ENCODE measurements at regions not wholly inside any gene's neighbourhood (a gene's known extent, or its start where the extent isn't known, plus 50 kb on each side); places are given as distances from the start of the nearest gene placed in this dataset.

DNA sequence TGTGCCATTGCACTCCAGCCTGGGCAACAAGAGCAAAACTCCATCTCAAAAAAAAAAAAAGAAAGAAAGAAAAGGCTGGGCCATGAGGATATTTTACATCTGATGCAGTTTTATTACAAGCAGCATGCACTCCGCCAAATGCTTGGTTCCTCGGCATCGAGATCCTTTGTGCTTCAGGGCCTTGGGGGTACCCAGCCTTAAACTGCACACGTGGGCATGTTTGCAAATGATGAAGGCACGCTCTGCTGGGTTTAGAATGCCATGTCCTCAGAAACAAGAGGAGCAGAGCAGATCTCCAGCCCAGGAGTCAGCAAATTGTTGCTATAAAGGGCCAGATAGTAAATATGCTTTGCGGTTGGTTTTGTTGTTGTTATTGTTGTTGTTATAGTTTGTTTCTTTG lies 153.2 kb downstream of the KATNIP start:
- Mint-ChIP-seq H3K27ac (no peak overlapping the region), H3K27me3 (no peaks in the 10 kb centered on the region), H3K36me3 (peaks cover 39 to 59% of the 10 kb centered on the region in 2 donors), H3K9me3 (no peaks in the 10 kb centered on the region), H3K4me3 (no peak overlapping the region), H3K4me1 (no peaks in the 10 kb centered on the region)
- DNase-seq = no peak
- ATAC-seq (replicated peaks) = no peak

DNA sequence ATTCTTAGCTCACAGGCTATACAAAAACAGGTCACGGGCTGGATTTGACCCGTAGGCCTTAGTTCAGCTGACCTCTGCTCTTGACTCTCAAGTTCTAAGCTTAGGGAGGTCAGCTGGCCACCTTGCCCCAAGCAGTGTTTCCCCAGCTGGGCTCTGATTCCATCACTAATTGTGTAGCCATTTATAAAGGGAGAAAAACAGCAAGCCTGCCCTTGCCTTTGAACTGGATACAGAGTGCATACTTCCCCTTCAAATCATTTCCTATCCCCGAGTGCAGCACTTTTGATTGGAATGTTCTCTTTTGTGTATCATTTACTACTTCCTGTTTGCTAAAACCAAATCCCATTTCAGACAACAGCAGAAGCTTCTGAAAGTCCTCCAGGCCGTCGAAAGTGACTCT lies 153.6 kb downstream of the KATNIP start:
- H3K4me1 Mint-ChIP-seq = no peaks in the 10 kb centered on the region
- peaks cover 37 to 59% of the 10 kb centered on the region in 2 donors for H3K36me3 Mint-ChIP-seq
- DNase-seq = no peak
- no peak for ATAC-seq (replicated peaks)
- no peaks in the 10 kb centered on the region for H3K9me3 Mint-ChIP-seq
- no peak overlapping the region for H3K27ac Mint-ChIP-seq
- no peak overlapping the region for H3K4me3 Mint-ChIP-seq
- H3K27me3 Mint-ChIP-seq = no peaks in the 10 kb centered on the region

DNA sequence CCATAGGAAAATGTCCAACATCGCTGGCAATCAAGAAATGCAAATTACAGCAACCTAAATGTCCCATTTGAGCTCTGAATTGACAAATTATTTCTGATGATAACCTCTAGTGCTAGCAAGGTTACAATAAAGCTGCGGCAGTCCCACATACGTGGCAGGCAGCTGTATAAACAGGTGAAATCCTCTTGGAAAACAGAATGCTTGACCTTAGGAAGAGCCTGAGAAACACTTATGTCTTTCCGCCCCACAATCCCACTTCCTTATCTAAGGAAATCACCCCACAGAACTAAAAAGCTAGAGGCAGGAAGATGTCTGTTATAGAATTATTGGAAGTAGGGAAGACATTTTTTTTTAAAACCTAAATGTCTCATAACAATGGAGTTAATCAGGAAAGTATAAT lies 154.3 kb downstream of the KATNIP start:
- no peak overlapping the region for H3K27ac Mint-ChIP-seq
- no peak for ATAC-seq (replicated peaks)
- H3K4me1 Mint-ChIP-seq = no peaks in the 10 kb centered on the region
- H3K36me3 Mint-ChIP-seq = peaks cover 36 to 57% of the 10 kb centered on the region in 2 donors
- no peaks in the 10 kb centered on the region for H3K9me3 Mint-ChIP-seq
- H3K27me3 Mint-ChIP-seq = no peaks in the 10 kb centered on the region
- no peak overlapping the region for H3K4me3 Mint-ChIP-seq
- DNase-seq = no peak

DNA sequence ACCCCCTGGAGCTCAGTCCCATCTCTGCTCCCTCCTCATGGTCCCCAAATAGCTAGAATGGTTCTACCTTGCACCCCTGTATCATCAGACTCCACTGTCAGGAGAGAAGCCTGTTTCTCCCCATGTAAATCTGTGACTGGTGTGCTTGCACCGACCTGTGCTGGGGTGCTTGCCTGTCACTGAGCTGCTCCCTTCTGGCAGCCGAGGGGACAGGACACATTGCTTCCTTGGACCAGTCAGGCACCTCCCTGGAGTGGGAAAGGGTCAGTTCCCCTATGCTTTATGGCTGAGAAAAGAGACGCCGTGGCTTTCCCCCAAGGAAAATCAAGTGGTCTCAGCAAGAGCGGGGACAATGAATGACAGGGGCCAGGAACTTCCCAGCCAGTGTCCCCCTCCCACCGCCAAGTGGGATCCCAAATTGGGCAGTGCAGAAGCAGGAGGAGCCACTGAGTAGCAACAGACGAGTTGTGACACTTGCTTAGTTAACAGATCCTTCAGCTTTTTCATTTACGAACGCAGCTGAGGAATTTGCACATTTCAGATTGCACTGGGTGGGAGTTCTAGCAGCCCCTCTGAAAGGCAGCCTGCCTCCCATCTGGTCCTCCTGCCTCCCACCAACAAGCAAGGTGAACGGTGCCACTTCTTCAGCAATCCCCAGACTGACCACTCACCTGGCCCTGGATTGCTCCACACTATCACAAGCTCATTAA lies 156.4 kb downstream of the KATNIP start:
- Mint-ChIP-seq H3K27ac (no peak overlapping the region), H3K9me3 (no peaks in the 10 kb centered on the region), H3K27me3 (no peaks in the 10 kb centered on the region), H3K36me3 (peaks cover 35 to 54% of the 10 kb centered on the region in 2 donors), H3K4me1 (no peaks in the 10 kb centered on the region), H3K4me3 (no peak overlapping the region)
- no peak for ATAC-seq (replicated peaks)
- no peak for DNase-seq

DNA sequence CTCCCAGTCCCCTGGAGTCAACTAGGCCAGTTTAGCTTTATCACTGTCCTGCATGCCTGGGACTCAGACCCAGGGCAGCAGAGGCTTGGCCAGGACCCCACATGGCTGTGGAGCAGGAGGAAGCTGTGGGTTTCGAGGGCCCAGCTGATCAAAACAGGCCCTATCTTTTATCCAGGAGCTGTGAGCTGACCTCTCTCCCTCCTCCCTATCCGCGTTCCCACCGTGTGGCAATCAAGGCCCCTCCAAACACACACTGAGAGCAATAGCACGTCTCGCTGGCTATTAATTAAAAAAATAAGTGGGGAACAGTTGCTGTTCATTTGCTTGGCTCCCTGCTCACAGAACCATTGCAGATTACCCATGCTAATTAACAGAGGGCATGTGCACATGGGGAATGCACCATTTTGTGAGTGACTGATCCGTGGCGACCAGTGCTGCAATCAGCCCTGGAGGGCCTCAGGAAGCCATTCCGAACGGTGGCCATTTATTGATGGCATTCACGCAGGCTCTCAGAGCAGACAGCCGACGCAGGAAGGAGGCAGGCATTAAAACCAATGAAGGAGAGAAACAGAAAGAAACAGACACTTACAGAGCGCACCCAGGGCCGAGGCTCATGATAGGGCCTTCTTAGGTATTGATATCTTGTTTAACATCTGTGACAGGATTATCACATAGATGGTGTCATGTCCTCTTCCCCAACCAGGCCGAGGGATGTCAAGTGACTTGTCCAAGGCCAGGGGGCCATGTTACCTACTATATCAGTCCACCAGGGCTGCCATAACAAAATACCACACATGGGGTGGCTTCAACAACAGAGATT lies 157.1 kb downstream of the KATNIP start:
- Mint-ChIP-seq H3K9me3 (no peaks in the 10 kb centered on the region), H3K27me3 (no peaks in the 10 kb centered on the region), H3K4me3 (no peak overlapping the region), H3K36me3 (peaks cover 38 to 51% of the 10 kb centered on the region in 2 donors), H3K27ac (no peak overlapping the region), H3K4me1 (no peaks in the 10 kb centered on the region)
- ATAC-seq (replicated peaks) = no peak
- no peak for DNase-seq

DNA sequence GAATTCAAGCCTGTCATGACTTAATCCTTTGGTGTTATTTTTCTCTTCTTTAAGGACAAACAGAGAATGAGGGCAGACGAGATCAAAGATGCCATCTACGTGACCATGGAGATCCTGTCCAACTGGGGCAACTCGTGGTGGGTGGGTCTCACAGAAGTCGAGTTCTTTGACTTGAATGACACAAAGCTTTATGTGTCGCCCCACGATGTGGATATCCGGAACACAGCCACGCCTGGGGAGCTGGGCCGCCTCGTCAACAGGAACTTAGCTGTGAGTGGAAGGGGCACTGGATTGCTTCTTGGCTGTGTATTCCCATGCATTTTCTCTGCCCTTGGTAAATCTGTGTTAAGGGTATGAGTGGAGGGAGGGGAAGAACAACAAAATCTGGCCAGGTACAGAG lies 158.7 kb downstream of the KATNIP start:
- Mint-ChIP-seq H3K4me1 (no peaks in the 10 kb centered on the region), H3K27me3 (no peaks in the 10 kb centered on the region), H3K36me3 (peaks cover 46 to 56% of the 10 kb centered on the region in 2 donors), H3K27ac (no peak overlapping the region), H3K9me3 (no peaks in the 10 kb centered on the region), H3K4me3 (no peak overlapping the region)
- ATAC-seq (replicated peaks) (no peak), DNase-seq (no peak)

DNA sequence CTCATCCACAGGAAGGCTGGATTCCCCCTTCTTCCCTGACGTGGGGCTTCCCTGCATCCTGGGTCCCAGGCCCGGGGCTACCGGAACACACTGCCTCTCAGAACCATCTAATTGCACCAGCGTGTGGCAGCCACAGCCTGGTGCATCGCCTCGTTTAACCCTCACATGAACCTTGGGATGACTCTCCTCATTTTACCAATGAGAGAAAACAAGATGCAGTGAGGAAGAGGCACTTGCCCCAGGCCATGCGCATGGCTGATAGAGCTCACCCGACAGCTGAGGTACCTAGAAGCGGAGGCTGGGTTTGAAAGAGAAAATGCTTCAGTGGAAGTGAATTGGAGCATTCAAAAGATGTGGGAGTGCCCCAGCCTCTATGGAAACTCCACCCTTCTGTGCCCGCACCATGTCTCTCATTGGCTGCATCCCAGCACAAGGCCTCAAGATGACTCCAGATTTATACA lies 162.3 kb downstream of the KATNIP start:
- Mint-ChIP-seq H3K27ac (no peak overlapping the region), H3K36me3 (peaks cover 40 to 46% of the 10 kb centered on the region in 2 donors)

DNA sequence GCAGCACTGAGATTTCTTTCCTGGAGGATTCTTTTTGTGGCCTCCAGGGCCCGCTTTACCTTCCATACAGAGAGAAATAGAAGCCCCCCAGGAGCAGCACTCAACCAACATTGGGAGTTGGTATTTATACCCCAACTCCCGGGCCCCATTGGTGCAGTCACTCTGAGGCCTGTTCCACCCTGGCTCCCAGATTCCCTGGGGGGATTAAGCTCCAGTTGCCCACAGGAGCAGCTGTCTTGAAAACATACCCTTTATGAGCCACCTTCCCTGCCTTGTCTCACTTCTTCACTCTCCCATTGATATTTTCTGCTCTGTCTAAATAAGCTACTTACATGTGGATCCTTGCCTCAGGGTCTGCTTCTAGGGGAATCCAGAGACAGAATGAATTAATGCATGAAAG lies 167.8 kb downstream of the KATNIP start:
- DNase-seq (no peak), ATAC-seq (replicated peaks) (no peak)
- H3K27ac Mint-ChIP-seq = no peak overlapping the region
- peaks cover 30 to 39% of the 10 kb centered on the region in 2 donors for H3K36me3 Mint-ChIP-seq
- no peaks in the 10 kb centered on the region for H3K4me1 Mint-ChIP-seq
- H3K9me3 Mint-ChIP-seq = peaks cover 0 to 4% of the 10 kb centered on the region in 2 donors
- H3K27me3 Mint-ChIP-seq = no peaks in the 10 kb centered on the region
- no peak overlapping the region for H3K4me3 Mint-ChIP-seq

More for the DNA sequence above, 162.3 kb downstream of the KATNIP start:
- DNase-seq = no peak
- H3K4me1 Mint-ChIP-seq = no peaks in the 10 kb centered on the region
- H3K9me3 Mint-ChIP-seq = peaks cover 0 to 4% of the 10 kb centered on the region in 2 donors
- no peaks in the 10 kb centered on the region for H3K27me3 Mint-ChIP-seq
- ATAC-seq (replicated peaks) = no peak
- no peak overlapping the region for H3K4me3 Mint-ChIP-seq

DNA sequence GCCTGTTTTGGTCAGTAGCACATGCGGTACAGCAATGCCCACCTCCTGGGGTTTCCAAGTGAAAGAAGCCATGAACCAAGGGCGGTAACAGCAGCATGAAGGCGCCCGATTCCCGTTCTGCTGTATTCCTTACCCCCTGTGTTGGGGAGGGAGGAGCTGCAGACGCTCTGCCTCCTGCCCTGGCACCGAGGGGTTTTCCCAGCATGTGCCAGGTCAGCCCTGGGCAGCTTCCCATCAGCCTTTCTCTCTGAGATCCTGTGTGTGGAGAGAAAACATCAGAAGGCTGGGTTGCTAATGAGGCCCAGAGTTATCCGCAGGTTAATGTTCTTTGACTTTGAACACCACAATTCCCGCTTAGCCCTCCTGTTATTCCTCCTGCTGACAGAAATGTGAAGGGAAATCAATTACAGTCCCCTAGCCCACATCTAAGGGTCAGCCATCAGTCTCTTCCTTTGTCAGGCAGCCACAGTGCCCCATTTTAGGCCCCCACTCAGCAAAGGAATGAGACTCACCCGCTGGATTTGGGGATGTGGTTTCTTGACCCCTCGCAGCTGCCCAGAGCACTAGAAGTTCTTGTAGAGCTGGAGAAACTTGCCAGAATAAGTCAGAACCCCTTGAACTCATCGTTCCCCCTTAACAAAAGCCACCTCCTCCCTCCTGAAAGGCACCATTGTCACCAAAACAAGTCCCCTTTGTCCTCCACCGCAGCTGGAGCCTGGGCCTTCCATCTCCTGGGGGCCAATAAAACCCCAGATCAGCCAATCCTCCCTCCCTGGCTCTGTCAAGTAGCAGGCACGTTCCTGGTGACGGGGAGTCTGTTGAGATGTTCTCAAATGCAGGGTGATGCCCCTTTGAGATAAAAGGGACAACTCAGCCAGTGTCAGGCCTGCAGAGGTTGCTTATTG lies 168.5 kb downstream of the KATNIP start:
- H3K36me3 Mint-ChIP-seq = peaks cover 33 to 40% of the 10 kb centered on the region in 2 donors
- no peak overlapping the region for H3K4me3 Mint-ChIP-seq
- H3K27ac Mint-ChIP-seq = no peak overlapping the region
- H3K27me3 Mint-ChIP-seq = no peaks in the 10 kb centered on the region
- no peaks in the 10 kb centered on the region for H3K4me1 Mint-ChIP-seq
- H3K9me3 Mint-ChIP-seq = peaks cover 0 to 4% of the 10 kb centered on the region in 2 donors
- no peak for ATAC-seq (replicated peaks)
- no peak for DNase-seq

DNA sequence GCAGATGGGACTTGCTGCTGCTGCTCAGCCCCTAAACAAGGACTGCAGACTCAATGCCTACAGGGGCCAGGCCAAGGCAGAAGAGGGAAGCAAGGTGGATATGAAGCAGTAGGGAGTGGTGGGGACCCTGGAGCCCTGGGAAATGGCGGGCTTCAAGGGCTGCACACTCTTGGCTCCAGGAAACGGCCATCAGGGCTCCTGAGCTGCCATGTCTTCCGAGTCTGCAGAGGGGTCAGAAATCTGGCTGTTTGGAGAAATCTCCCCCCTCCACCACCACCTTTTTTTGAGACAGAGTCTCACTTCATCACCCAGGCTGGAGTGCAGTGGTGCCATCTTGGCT lies 169.1 kb downstream of the KATNIP start:
- no peak for DNase-seq
- ATAC-seq (replicated peaks) = no peak
- H3K4me1 Mint-ChIP-seq = no peaks in the 10 kb centered on the region
- H3K4me3 Mint-ChIP-seq = no peak overlapping the region
- peaks cover 36 to 43% of the 10 kb centered on the region in 2 donors for H3K36me3 Mint-ChIP-seq
- H3K9me3 Mint-ChIP-seq = peaks cover 0 to 4% of the 10 kb centered on the region in 2 donors
- H3K27ac Mint-ChIP-seq = no peak overlapping the region
- no peaks in the 10 kb centered on the region for H3K27me3 Mint-ChIP-seq

DNA sequence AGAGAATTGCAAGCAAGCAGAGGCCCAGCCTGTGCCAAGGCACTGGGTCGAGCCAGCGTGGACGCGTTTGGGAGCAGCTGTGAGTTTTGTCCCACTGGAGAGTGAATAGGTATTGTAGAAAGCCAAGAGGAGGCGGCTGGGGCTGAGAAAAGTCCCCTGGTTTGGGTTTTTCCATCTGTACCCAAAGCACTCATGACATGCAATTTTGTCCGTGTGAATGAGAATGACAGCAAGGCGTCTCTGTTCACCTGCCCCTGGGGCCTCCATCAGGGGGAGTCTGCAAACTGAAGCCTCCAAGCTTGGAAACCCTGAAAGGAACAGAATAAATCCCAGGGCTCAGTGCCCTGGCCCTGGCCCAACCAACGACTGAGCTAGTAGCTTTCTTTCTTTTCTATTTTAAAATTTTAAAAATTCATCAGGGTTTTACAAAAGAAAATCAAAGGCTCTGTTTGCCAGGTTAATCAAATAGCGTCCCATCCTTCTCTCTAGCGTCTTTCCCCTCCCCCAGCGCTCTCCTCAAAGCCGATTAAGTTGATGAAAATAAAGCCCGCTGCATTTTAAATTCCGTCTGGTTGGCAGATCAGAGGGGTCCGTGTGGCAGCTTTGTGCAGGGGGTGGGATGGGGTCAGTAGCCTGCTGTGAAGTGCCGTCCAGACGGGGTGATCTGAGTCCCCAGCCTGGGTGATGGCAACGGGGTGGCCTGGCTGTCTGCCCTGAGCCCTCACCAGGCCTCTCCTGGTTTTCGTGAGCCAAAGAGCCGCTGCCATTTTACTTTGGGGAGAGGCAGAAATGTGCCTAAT lies 171.0 kb downstream of the KATNIP start:
- Mint-ChIP-seq H3K36me3 (peaks cover 34 to 52% of the 10 kb centered on the region in 2 donors), H3K4me3 (no peak overlapping the region), H3K27me3 (no peaks in the 10 kb centered on the region), H3K9me3 (no peaks in the 10 kb centered on the region), H3K27ac (no peak overlapping the region), H3K4me1 (no peaks in the 10 kb centered on the region)
- ATAC-seq (replicated peaks) (no peak), DNase-seq (no peak)

DNA sequence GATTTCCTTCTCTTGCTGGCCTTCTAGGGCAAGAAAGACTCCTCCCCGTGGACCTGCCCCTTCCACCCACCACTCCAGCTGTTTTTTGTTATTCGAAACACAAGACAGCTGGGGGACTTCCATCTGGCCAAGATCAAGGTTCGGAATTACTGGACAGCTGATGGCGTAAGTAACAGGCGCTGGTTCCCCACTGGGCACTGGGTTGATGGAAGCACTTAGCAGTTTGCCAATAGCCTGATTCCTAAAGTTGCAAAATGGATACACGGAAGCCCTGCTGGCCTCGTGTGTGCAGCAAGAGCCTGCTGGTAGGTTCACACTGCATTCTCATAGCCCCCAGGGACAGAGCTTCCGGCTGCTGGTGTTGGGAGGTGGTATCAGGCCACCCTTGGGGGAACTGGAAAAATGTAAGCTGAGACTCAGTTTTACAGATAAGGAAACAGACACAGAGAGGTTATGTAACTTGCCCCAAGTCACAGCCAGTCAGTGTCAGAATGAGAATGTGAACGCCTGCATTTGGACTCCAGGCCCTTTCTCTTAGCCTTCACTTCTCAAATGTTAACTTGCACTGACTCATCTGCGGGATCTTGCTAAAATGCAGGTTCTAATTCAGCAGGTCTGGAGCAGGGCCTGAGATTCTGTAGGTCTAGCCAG lies 171.7 kb downstream of the KATNIP start:
- H3K9me3 Mint-ChIP-seq = no peaks in the 10 kb centered on the region
- H3K27me3 Mint-ChIP-seq = no peaks in the 10 kb centered on the region
- H3K4me1 Mint-ChIP-seq = no peaks in the 10 kb centered on the region
- peaks cover 41 to 59% of the 10 kb centered on the region in 2 donors for H3K36me3 Mint-ChIP-seq
- ATAC-seq (replicated peaks) = no peak
- no peak overlapping the region for H3K27ac Mint-ChIP-seq
- no peak overlapping the region for H3K4me3 Mint-ChIP-seq
- no peak for DNase-seq

DNA sequence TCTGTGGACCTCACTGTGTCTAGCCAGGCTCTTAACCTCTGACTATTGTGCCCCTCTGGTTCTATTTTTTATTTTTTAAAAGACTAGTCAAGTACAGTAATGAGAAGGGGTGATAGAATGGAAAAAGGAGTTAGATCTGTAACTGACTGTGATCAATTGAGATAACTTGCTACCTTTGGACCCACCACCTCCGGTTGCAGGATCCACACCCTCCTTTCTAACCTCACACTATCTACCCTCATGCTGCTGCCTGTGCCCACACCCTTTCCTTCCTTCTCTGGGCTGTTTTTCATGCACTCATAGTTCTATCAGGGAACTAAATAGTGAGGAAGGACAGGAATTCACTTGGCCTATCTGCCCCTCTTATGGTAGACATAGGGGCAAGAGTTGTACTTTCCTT lies 172.3 kb downstream of the KATNIP start:
- Mint-ChIP-seq H3K9me3 (no peaks in the 10 kb centered on the region), H3K36me3 (peaks cover 43 to 64% of the 10 kb centered on the region in 2 donors), H3K27ac (no peak overlapping the region), H3K4me3 (no peak overlapping the region), H3K4me1 (no peaks in the 10 kb centered on the region), H3K27me3 (no peaks in the 10 kb centered on the region)
- ATAC-seq (replicated peaks) (no peak), DNase-seq (no peak)
